Neuronal stem cell (in vitro differentiated cells): ENCODE measurements at regions not wholly inside any gene's neighbourhood (a gene's known extent, or its start where the extent isn't known, plus 50 kb on each side); places are given as distances from the start of the nearest gene placed in this dataset.

Source experiments
- DNase-seq: peaks from one replicate; pipeline ENCODE4 v3.0.0-alpha.2; 2013; ENCODE audit warnings: low spot score
- H2AFZ ChIP-seq: one replicate; pipeline ENCODE4 v1.6.1; 2013; ENCODE audit warnings: mild to moderate bottlenecking, low read length, inconsistent platforms
- H2AK5ac ChIP-seq: 2 replicates; pipeline ENCODE4 v1.6.1; 2013; ENCODE audit warnings: low read depth, mild to moderate bottlenecking, inconsistent platforms, low read length, moderate library complexity, mixed read lengths
- H2BK120ac ChIP-seq: 2 replicates; pipeline ENCODE4 v1.6.1; 2013; ENCODE audit warnings: low read depth, mild to moderate bottlenecking, inconsistent platforms, low read length, moderate library complexity, mixed read lengths
- H2BK12ac ChIP-seq: one replicate; pipeline ENCODE4 v1.6.1; 2013; ENCODE audit warnings: low read length, inconsistent platforms
- H2BK15ac ChIP-seq: 2 replicates; pipeline ENCODE4 v1.6.1; 2013; ENCODE audit warnings: mild to moderate bottlenecking, low read length, inconsistent platforms, mixed read lengths
- H2BK5ac ChIP-seq: one replicate; pipeline ENCODE4 v1.6.1; 2013; ENCODE audit warnings: inconsistent platforms, mild to moderate bottlenecking, low read length, moderate library complexity
- H3K14ac ChIP-seq: one replicate; pipeline ENCODE4 v1.6.1; 2013; ENCODE audit warnings: low read length, inconsistent platforms
- H3K18ac ChIP-seq: 2 replicates; pipeline ENCODE4 v1.6.1; 2013; ENCODE audit warnings: low read length, inconsistent platforms
- H3K23ac ChIP-seq: 2 replicates; pipeline ENCODE4 v1.6.1; 2013; ENCODE audit warnings: low read depth, mild to moderate bottlenecking, mixed read lengths, low read length, inconsistent platforms; ENCODE audit not compliant: poor library complexity
- H3K27ac ChIP-seq: replicated peaks from 3 replicates; pipeline ENCODE4 v1.5.1; 2013; ENCODE audit warnings: low read length, inconsistent platforms
- H3K27me3 ChIP-seq, 3 experiments: 2 replicates each; pipeline ENCODE4 v1.6.1; 2013; ENCODE audit warnings: low read length in 3 of 3, mild to moderate bottlenecking in 2 of 3, inconsistent platforms in 1 of 3, low read depth in 1 of 3, mixed read lengths in 1 of 3, moderate library complexity in 1 of 3; ENCODE audit not compliant: control insufficient read depth in 3 of 3, insufficient read depth in 3 of 3
- H3K36me3 ChIP-seq, 2 donors: replicated peaks in 1 of 2; 2 replicates each; pipeline ENCODE4 v1.6.1; 2013; ENCODE audit warnings: low read length in 2 of 2; ENCODE audit not compliant: control insufficient read depth in 2 of 2, insufficient read depth in 2 of 2
- H3K4ac ChIP-seq: 2 replicates; pipeline ENCODE4 v1.6.1; 2013; ENCODE audit warnings: inconsistent platforms, mild to moderate bottlenecking, low read length, moderate library complexity
- H3K4me1 ChIP-seq, 2 donors: 1 replicate in 1 of 2; 2 replicates in 1 of 2; pipeline ENCODE4 v1.6.1; 2013; ENCODE audit warnings: low read length in 2 of 2, low read depth in 1 of 2; ENCODE audit not compliant: control insufficient read depth in 2 of 2, insufficient read depth in 1 of 2
- H3K4me2 ChIP-seq: one replicate; pipeline ENCODE4 v1.6.1; 2013; ENCODE audit warnings: mild to moderate bottlenecking, low read length, inconsistent platforms; ENCODE audit not compliant: insufficient read depth, poor library complexity, severe bottlenecking
- H3K4me3 ChIP-seq, 2 donors: 2 replicates each; pipeline ENCODE4 v1.5.1; 2013; ENCODE audit warnings: low read length in 2 of 2, mild to moderate bottlenecking in 2 of 2, inconsistent platforms in 1 of 2, moderate library complexity in 1 of 2
- H3K79me1 ChIP-seq: one replicate; pipeline ENCODE4 v1.6.1; 2013; ENCODE audit warnings: low read depth, mild to moderate bottlenecking, inconsistent platforms, low read length, moderate library complexity
- H3K9ac ChIP-seq: one replicate; pipeline ENCODE4 v1.6.1; 2013; ENCODE audit warnings: mild to moderate bottlenecking, low read depth, low read length, inconsistent platforms; ENCODE audit not compliant: poor library complexity
- H3K9me3 ChIP-seq, 2 donors: replicated peaks in 1 of 2; 2 replicates each; pipeline versions ENCODE3 to v1.6.1; 2013; ENCODE audit warnings: low read length in 2 of 2, mild to moderate bottlenecking in 2 of 2, inconsistent platforms in 1 of 2, low read depth in 1 of 2, mixed read lengths in 1 of 2, moderate library complexity in 1 of 2; ENCODE audit not compliant: control insufficient read depth in 2 of 2, insufficient read depth in 1 of 2
- H4K8ac ChIP-seq: one replicate; pipeline ENCODE4 v1.6.1; 2013; ENCODE audit warnings: low read depth, mild to moderate bottlenecking, inconsistent platforms, low read length, moderate library complexity
- H4K91ac ChIP-seq: one replicate; pipeline ENCODE4 v1.6.1; 2013; ENCODE audit warnings: low read length, low read depth, mild to moderate bottlenecking, inconsistent platforms; ENCODE audit not compliant: poor library complexity
- WGBS, 2 donors: extraction: QIAGEN DNeasy Blood & Tissue Kit; methylation state at CpG; one replicate each; pipeline ENCODE4 v1.1.7; 2013; ENCODE audit warnings: missing lambda C conversion rate in 2 of 2, mixed read lengths in 1 of 2; ENCODE audit not compliant: insufficient read length in 2 of 2, insufficient replicate concordance in 1 of 2; ENCODE audit errors: extremely low coverage in 2 of 2; 5-methylcytosine and 5-hydroxymethylcytosine counted together

GRCh38 chr3:178369811-178370210 lies 166.4 kb upstream of the KCNMB2 start:
- no CpG with 5 or more reads among the region's 2 CpGs for WGBS, 2 donors
- Histone ChIP-seq H3K4me2 (no peak overlapping the region), H2BK12ac (no peak overlapping the region), H2AK5ac (no peak overlapping the region), H3K4me1 (peaks cover 0 to 2% of the 10 kb centered on the region in 2 donors), H4K91ac (no peak overlapping the region), H2BK120ac (no peak overlapping the region), H3K4me3 (no peak overlapping the region), H3K27me3 (no peaks in the 10 kb centered on the region), H3K36me3 (no peaks in the 10 kb centered on the region), H2AFZ (no peak overlapping the region), H3K4ac (no peak overlapping the region), H3K9me3 (no peaks in the 10 kb centered on the region), H4K8ac (no peak overlapping the region), H2BK15ac (no peak overlapping the region), H3K27ac (no peak overlapping the region), H3K14ac (no peak overlapping the region), H2BK5ac (no peak overlapping the region), H3K79me1 (no peaks in the 10 kb centered on the region), H3K23ac (no peak overlapping the region), H3K18ac (no peak overlapping the region), H3K9ac (no peak overlapping the region)
- no peak for DNase-seq

- no peak overlapping the region for H2AFZ ChIP-seq
- H3K36me3 ChIP-seq = no peaks in the 10 kb centered on the region
- H3K4me2 ChIP-seq = no peak overlapping the region
- no peak overlapping the region for H4K91ac ChIP-seq
- no peak overlapping the region for H2AK5ac ChIP-seq
- H3K23ac ChIP-seq = no peak overlapping the region
- H3K18ac ChIP-seq = no peak overlapping the region
- no peaks in the 10 kb centered on the region for H3K27me3 ChIP-seq
- DNase-seq = no peak
- no peaks in the 10 kb centered on the region for H3K9me3 ChIP-seq
- H2BK5ac ChIP-seq = no peak overlapping the region
- no peaks in the 10 kb centered on the region for H3K79me1 ChIP-seq
- no peak overlapping the region for H4K8ac ChIP-seq
- no CpG with 5 or more reads among the region's 5 CpGs for WGBS, 2 donors
- H3K4ac ChIP-seq = no peak overlapping the region
- H3K14ac ChIP-seq = no peak overlapping the region
- H2BK15ac ChIP-seq = no peak overlapping the region
- H2BK12ac ChIP-seq = no peak overlapping the region
- no peak overlapping the region for H3K4me3 ChIP-seq
- no peak overlapping the region for H3K9ac ChIP-seq
- peaks cover 0 to 2% of the 10 kb centered on the region in 2 donors for H3K4me1 ChIP-seq
- no peak overlapping the region for H2BK120ac ChIP-seq
- no peak overlapping the region for H3K27ac ChIP-seq
Measured at GRCh38 chr3:178370387-178370786, 165.8 kb upstream of the KCNMB2 start.

- H3K14ac ChIP-seq = no peak overlapping the region
Measured at GRCh38 chr3:178381555-178381954, 154.7 kb upstream of the KCNMB2 start.

GRCh38 chr3:178381971-178382448 lies 154.2 kb upstream of the KCNMB2 start:
- Histone ChIP-seq H3K4me2 (no peak overlapping the region), H3K79me1 (no peaks in the 10 kb centered on the region), H3K9me3 (peaks cover 0 to 4% of the 10 kb centered on the region in 2 donors), H3K4me3 (no peak overlapping the region), H3K18ac (no peak overlapping the region), H3K27ac (no peak overlapping the region), H3K23ac (no peak overlapping the region), H3K14ac (no peak overlapping the region), H2BK120ac (no peak overlapping the region), H4K91ac (no peak overlapping the region), H2BK12ac (no peak overlapping the region), H2BK15ac (no peak overlapping the region), H4K8ac (no peak overlapping the region), H3K4me1 (peaks cover 0 to 12% of the 10 kb centered on the region in 2 donors), H2AK5ac (no peak overlapping the region), H3K27me3 (no peaks in the 10 kb centered on the region), H2BK5ac (no peak overlapping the region), H3K36me3 (no peaks in the 10 kb centered on the region), H2AFZ (no peak overlapping the region), H3K4ac (no peak overlapping the region), H3K9ac (no peak overlapping the region)
- WGBS, 2 donors = no CpG with 5 or more reads among the region's 1 CpG
- DNase-seq = no peak

More at GRCh38 chr3:178381555-178381954, 154.7 kb upstream of the KCNMB2 start:
- Histone ChIP-seq H3K18ac (no peak overlapping the region), H4K8ac (no peak overlapping the region), H2BK12ac (no peak overlapping the region), H3K4ac (no peak overlapping the region), H3K36me3 (no peaks in the 10 kb centered on the region), H2BK15ac (no peak overlapping the region), H3K79me1 (no peaks in the 10 kb centered on the region), H2BK120ac (no peak overlapping the region), H3K9me3 (peaks cover 0 to 4% of the 10 kb centered on the region in 2 donors), H4K91ac (no peak overlapping the region), H2AK5ac (no peak overlapping the region), H3K27me3 (no peaks in the 10 kb centered on the region), H3K4me1 (peaks cover 0 to 12% of the 10 kb centered on the region in 2 donors), H3K27ac (no peak overlapping the region), H3K23ac (no peak overlapping the region), H3K9ac (no peak overlapping the region), H3K4me2 (no peak overlapping the region), H3K4me3 (no peak overlapping the region), H2AFZ (no peak overlapping the region), H2BK5ac (no peak overlapping the region)
- DNase-seq = no peak
- no CpG with 5 or more reads among the region's 1 CpG for WGBS, 2 donors
